GM12878 (cell line): ENCODE measurements at regions not wholly inside any gene's neighbourhood (a gene's known extent, or its start where the extent isn't known, plus 50 kb on each side); places are given as distances from the start of the nearest gene placed in this dataset.

Source experiments
- ATAC-seq: fragments of 200-7000 bp; cut with Tn5 transposase; 3 replicates; pipeline ENCODE4 v1.9.1; 2020; ENCODE audit warnings: mild to moderate bottlenecking, moderate library complexity
- BruUV-seq: library from RNA; stranded (reverse); fragments of 400-500 nt; replicated peaks from 2 replicates; lab custom pipeline; 2021; lab: Mats Ljungman, UMichigan
- CTCF ChIA-PET: fragments of 300-600 bp; sonication (Branson Sonifier 250); formaldehyde crosslinking; extraction: SDS; loops from one replicate; lab custom pipeline; 2021; ENCODE audit warnings: inconsistent platforms; lab: Yijun Ruan, JAX
- POLR2A ChIA-PET: fragments of 350-600 bp; formaldehyde crosslinking; extraction: SDS; loops from one replicate; lab custom pipeline; 2021; ENCODE audit warnings: inconsistent platforms; lab: Charles Lee
- RAD21 ChIA-PET: fragments of 300-600 bp; sonication (Branson Sonifier 250); formaldehyde crosslinking; loops from one replicate; lab custom pipeline; 2023; ENCODE audit warnings: antibody characterized with exemption; ENCODE audit not compliant: unreplicated experiment; lab: Charles Lee
- SMC1A ChIA-PET: fragments of 300-600 bp; sonication (Branson Sonifier 250); formaldehyde crosslinking; loops from one replicate; lab custom pipeline; 2023; ENCODE audit not compliant: unreplicated experiment, uncharacterized antibody; lab: Charles Lee
- DNase-seq: peaks from one replicate; pipeline ENCODE4 v3.0.0-alpha.2; 2011; ENCODE audit warnings: low read depth, low spot score
- FAIRE-seq: peaks from 3 replicates; lab custom pipeline; 2011; peaks lifted over from hg19 to GRCh38; lab: Jason Lieb, UNC
- H2AFZ ChIP-seq: 2 replicates; pipeline ENCODE4 v1.6.0; 2011; ENCODE audit warnings: low read depth, low read length, control low read depth; ENCODE audit not compliant: control insufficient read depth
- H3K27ac ChIP-seq: 2 replicates; pipeline ENCODE4 v1.5.1; 2011; ENCODE audit warnings: control low read depth; ENCODE audit not compliant: control insufficient read depth, insufficient read depth
- H3K27me3 ChIP-seq, 2 experiments: replicated peaks in 1 of 2; 2 replicates each; pipeline versions ENCODE4 v1.6.0 to v1.6.1; 2011; ENCODE audit warnings: low read length in 1 of 2; ENCODE audit not compliant: control insufficient read depth in 2 of 2, insufficient read depth in 2 of 2
- H3K36me3 ChIP-seq, 2 experiments: 2 replicates each; pipeline ENCODE4 v1.5.1; 2011; ENCODE audit warnings: low read length in 1 of 2; ENCODE audit not compliant: control insufficient read depth in 2 of 2, insufficient read depth in 2 of 2
- H3K4me1 ChIP-seq: 2 replicates; pipeline ENCODE4 v1.6.1; 2011; ENCODE audit warnings: mild to moderate bottlenecking, low read length, moderate library complexity, mixed read lengths; ENCODE audit not compliant: control insufficient read depth, insufficient read depth
- H3K4me2 ChIP-seq: 2 replicates; pipeline ENCODE4 v1.6.0; 2011; ENCODE audit warnings: control low read depth; ENCODE audit not compliant: control insufficient read depth, insufficient read depth
- H3K4me3 ChIP-seq: fragments of 200-600 bp; sonication (generic); 2 replicates; pipeline ENCODE4 v1.5.1; 2016
- H3K79me2 ChIP-seq: 2 replicates; pipeline ENCODE4 v1.6.0; 2011; ENCODE audit warnings: low read length; ENCODE audit not compliant: control insufficient read depth, insufficient read depth
- H3K9ac ChIP-seq: 2 replicates; pipeline ENCODE4 v1.8.0; 2011; ENCODE audit warnings: low read length, control low read depth, mixed read lengths; ENCODE audit not compliant: control insufficient read depth, insufficient read depth
- H3K9me3 ChIP-seq: replicated peaks from 3 replicates; pipeline ENCODE4 v1.5.1; 2011; ENCODE audit warnings: mild to moderate bottlenecking, low read length; ENCODE audit not compliant: control insufficient read depth, insufficient read depth
- H4K20me1 ChIP-seq: 2 replicates; pipeline ENCODE4 v1.6.0; 2011; ENCODE audit not compliant: control insufficient read depth, insufficient read depth
- ASH2L ChIP-seq: fragments of 300-600, 200-600 bp; sonication (generic); IDR thresholded peaks from 2 replicates; pipeline ENCODE4 v1.6.1; 2017; ENCODE audit warnings: low read depth, mild to moderate bottlenecking, borderline replicate concordance
- ATF3 ChIP-seq: IDR thresholded peaks from 2 replicates; pipeline ENCODE4 v1.6.1; 2011; ENCODE audit warnings: low read depth, mild to moderate bottlenecking, low read length, moderate library complexity, borderline replicate concordance; ENCODE audit errors: extremely low read depth
- BACH1 ChIP-seq: fragments of 450-650 bp; IDR thresholded peaks from 2 replicates; pipeline ENCODE4 v1.6.1; 2017; ENCODE audit warnings: mild to moderate bottlenecking, borderline replicate concordance
- BCL3 ChIP-seq: IDR thresholded peaks from 2 replicates; pipeline ENCODE4 v1.6.1; 2011; ENCODE audit warnings: borderline replicate concordance, low read depth, mild to moderate bottlenecking, moderate library complexity, low read length; ENCODE audit not compliant: insufficient read depth, poor library complexity, severe bottlenecking
- CUX1 ChIP-seq: IDR thresholded peaks from 2 replicates; pipeline ENCODE4 v1.6.1; 2012; ENCODE audit warnings: improper control_type of control experiment, low read depth, low read length; ENCODE audit not compliant: insufficient replicate concordance
- HDGF ChIP-seq: fragments of 450-650 bp; IDR thresholded peaks from 2 replicates; pipeline ENCODE4 v1.6.1; 2016; ENCODE audit warnings: antibody characterized with exemption
- JUND ChIP-seq: IDR thresholded peaks from 2 replicates; pipeline ENCODE4 v1.6.1; 2012; ENCODE audit warnings: low read depth, mild to moderate bottlenecking, low read length, improper control_type of control experiment, moderate library complexity
- MEF2A ChIP-seq: IDR thresholded peaks from 2 replicates; pipeline ENCODE4 v1.6.1; 2011; ENCODE audit warnings: low read depth, mild to moderate bottlenecking, low read length, moderate library complexity; ENCODE audit not compliant: insufficient read depth
- NFYA ChIP-seq: IDR thresholded peaks from 2 replicates; pipeline ENCODE4 v1.6.1; 2011; ENCODE audit warnings: low read depth, mild to moderate bottlenecking, low read length, improper control_type of control experiment, borderline replicate concordance
- PBX3 ChIP-seq: IDR thresholded peaks from 2 replicates; pipeline ENCODE4 v1.6.1; 2011; ENCODE audit warnings: mild to moderate bottlenecking, low read depth, low read length, moderate library complexity; ENCODE audit not compliant: insufficient replicate concordance
- RFX5 ChIP-seq: IDR thresholded peaks from 2 replicates; pipeline ENCODE4 v1.6.1; 2011; ENCODE audit warnings: low read depth, low read length, improper control_type of control experiment
- SRF ChIP-seq, 2 experiments: IDR thresholded peaks; 2 replicates each; pipeline ENCODE4 v1.6.1; 2011; ENCODE audit warnings: low read depth in 2 of 2, low read length in 2 of 2, mild to moderate bottlenecking in 1 of 2, moderate library complexity in 1 of 2
- SUPT20H ChIP-seq: IDR thresholded peaks from 2 replicates; pipeline ENCODE4 v1.6.1; 2011; ENCODE audit warnings: low read depth, mild to moderate bottlenecking, low read length, moderate library complexity, borderline replicate concordance; ENCODE audit not compliant: control insufficient read depth
- ZBED1 ChIP-seq: IDR thresholded peaks from 2 replicates; pipeline ENCODE4 v1.6.1; 2016; ENCODE audit warnings: borderline replicate concordance
- ZNF217 ChIP-seq: fragments of 450-650 bp; IDR thresholded peaks from 2 replicates; pipeline ENCODE4 v1.6.1; 2017; ENCODE audit warnings: antibody characterized with exemption, mild to moderate bottlenecking
- ZSCAN29 ChIP-seq: fragments of 450-650 bp; IDR thresholded peaks from 2 replicates; pipeline ENCODE4 v1.6.1; 2017; ENCODE audit warnings: mild to moderate bottlenecking, moderate library complexity
- WGBS: methylation state at CpG from one replicate; pipeline ENCODE4 v1.1.6; 2016; ENCODE audit warnings: low lambda C conversion rate; ENCODE audit not compliant: insufficient replicate concordance, insufficient coverage; ENCODE audit errors: missing lambda C conversion rate; 5-methylcytosine and 5-hydroxymethylcytosine counted together
- in situ Hi-C: fragments of 300-500 bp; cut with MboI; formaldehyde crosslinking; loops from 9 replicates; pipeline ENCODE4 v1.14.3; 2018; ENCODE audit warnings: mixed read lengths
- intact Hi-C: fragments of 100-400 bp; cut with micrococcal nuclease; formaldehyde crosslinking; loops from one replicate; pipeline ENCODE4 v1.14.2; 2022; ENCODE audit not compliant: unreplicated experiment

GRCh38 chr11:47918370-47918690 is 62.0 kb upstream of the PTPRJ start:
- Histone ChIP-seq H3K79me2 (no peaks in the 10 kb centered on the region), H3K36me3 (no peaks in the 10 kb centered on the region), H3K9ac (no peak overlapping the region), H2AFZ (peak overlapping the region; percentile 35), H3K4me1 (peaks cover 34% of the 10 kb centered on the region), H3K9me3 (no peaks in the 10 kb centered on the region), H4K20me1 (no peaks in the 10 kb centered on the region), H3K4me2 (peak overlapping the region; percentile 61), H3K27me3 (no peaks in the 10 kb centered on the region), H3K4me3 (no peak overlapping the region), H3K27ac (no peak overlapping the region)
- ChIA-PET CTCF (no interaction called here), RAD21 (no interaction called here), SMC1A (no interaction called here), POLR2A (interaction anchor here (0.6 kb wide), 1 partner anchor 31 kb away, joined by 3 read pairs; no protein-coding TSS in a partner anchor)
- ATAC-seq (peak; percentile 7; the same call in 2 of the 3 replicates), DNase-seq (no peak), FAIRE-seq (no peak)
- no TSS peak for BruUV-seq
- WGBS = 17% methylated on average over 3 of the region's 3 CpGs
- intact Hi-C loops (loop anchor here (5.0 kb wide), 1 partner anchor 61 kb away; no protein-coding TSS in a partner anchor), in situ Hi-C loops (no loop called here)
- TF ChIP-seq MEF2A (no peak), BCL3 (no peak), SUPT20H (no peak), SRF (IDR thresholded peaks at IDR 0.05; ENCODE audit: low read depth in 2 of 2, low read length in 2 of 2) (no peak), PBX3 (no peak), ZBED1 (no peak), ASH2L (no peak), CUX1 (no peak), JUND (no peak), NFYA (no peak), RFX5 (no peak), ZNF217 (no peak), ATF3 (no peak), HDGF (no peak), BACH1 (no peak), ZSCAN29 (no peak)
